WTC11 (cell line): ENCODE measurements at regions not wholly inside any gene's neighbourhood (a gene's known extent, or its start where the extent isn't known, plus 50 kb on each side); places are given as distances from the start of the nearest gene placed in this dataset.

ENCODE experiments used
- ATAC-seq: fragments of 200-7000 bp; cut with Tn5 transposase; 2 replicates; pipeline ENCODE4 v1.10.0; 2021; ENCODE audit warnings: mild to moderate bottlenecking, moderate library complexity
- CTCF ChIA-PET: fragments of 300-600 bp; sonication (Branson Sonifier 250); formaldehyde crosslinking; loops from one replicate; lab custom pipeline; 2021; ENCODE audit warnings: antibody characterized with exemption; lab: Charles Lee
- POLR2A ChIA-PET: fragments of 350-600 bp; sonication (Branson Sonifier 250); formaldehyde crosslinking; loops from one replicate; lab custom pipeline; 2021; ENCODE audit warnings: antibody characterized with exemption; lab: Charles Lee
- DNase-seq: peaks from one replicate; pipeline ENCODE4 v3.0.0; 2021; ENCODE audit warnings: low spot score
- H3K27ac Mint-ChIP-seq: 2 replicates; pipeline ENCODE4 v1.8.0; 2021; ENCODE audit warnings: mixed read lengths
- H3K27me3 Mint-ChIP-seq: 2 replicates; pipeline ENCODE4 v1.8.0; 2021; ENCODE audit warnings: low read depth, mild to moderate bottlenecking, moderate library complexity, mixed read lengths
- H3K36me3 Mint-ChIP-seq: 2 replicates; pipeline ENCODE4 v1.8.0; 2021; ENCODE audit warnings: mixed read lengths
- H3K4me1 Mint-ChIP-seq: 2 replicates; pipeline ENCODE4 v1.8.0; 2022; ENCODE audit warnings: mixed read lengths
- H3K4me3 Mint-ChIP-seq: 2 replicates; pipeline ENCODE4 v1.8.0; 2021; ENCODE audit warnings: mild to moderate bottlenecking, moderate library complexity, mixed read lengths
- H3K9me3 Mint-ChIP-seq: 2 replicates; pipeline ENCODE4 v1.8.0; 2021; ENCODE audit warnings: mixed read lengths
- ATF6 ChIP-seq: sonication (generic); formaldehyde crosslinking; IDR thresholded peaks from 2 replicates; pipeline ENCODE4 v1.8.1; 2023; ENCODE audit warnings: mild to moderate bottlenecking, missing genetic modification reagents
- ELF4 ChIP-seq: sonication (generic); formaldehyde crosslinking; IDR thresholded peaks from 2 replicates; pipeline ENCODE4 v1.8.1; 2022; ENCODE audit warnings: low read depth, mild to moderate bottlenecking, moderate library complexity, missing genetic modification reagents
- IRF2 ChIP-seq: sonication (generic); formaldehyde crosslinking; IDR thresholded peaks from 2 replicates; pipeline ENCODE4 v1.8.0; 2022; ENCODE audit warnings: low read depth, missing genetic modification reagents, borderline replicate concordance
- JUN ChIP-seq: sonication (generic); formaldehyde crosslinking; IDR thresholded peaks from 2 replicates; pipeline ENCODE4 v1.8.0; 2023; ENCODE audit warnings: mild to moderate bottlenecking, missing genetic modification reagents
- OVOL2 ChIP-seq: fragments of 250-450 bp; sonication (Bioruptor Pico); IDR thresholded peaks from 2 replicates; pipeline ENCODE4 v1.9.0; 2021; ENCODE audit warnings: mild to moderate bottlenecking, borderline replicate concordance
- RORB ChIP-seq: fragments of 250-450 bp; sonication (Bioruptor Pico); IDR thresholded peaks from 2 replicates; pipeline ENCODE4 v1.9.0; 2021; ENCODE audit warnings: mild to moderate bottlenecking
- TCF7 ChIP-seq: sonication (generic); formaldehyde crosslinking; IDR thresholded peaks from 2 replicates; pipeline ENCODE4 v1.8.0; 2022; ENCODE audit warnings: mild to moderate bottlenecking, low read depth, missing genetic modification reagents, moderate library complexity
- ZMAT4 ChIP-seq: fragments of 250-450 bp; sonication (Bioruptor Pico); IDR thresholded peaks from 2 replicates; pipeline ENCODE4 v1.9.0; 2021; ENCODE audit warnings: mild to moderate bottlenecking
- ZNF232 ChIP-seq: sonication (generic); formaldehyde crosslinking; IDR thresholded peaks from 2 replicates; pipeline ENCODE4 v1.8.0; 2022; ENCODE audit warnings: mild to moderate bottlenecking, missing genetic modification reagents
- ZNF532 ChIP-seq: fragments of 250-450 bp; sonication (Bioruptor Pico); IDR thresholded peaks from 2 replicates; pipeline ENCODE4 v1.9.0; 2021; ENCODE audit warnings: mild to moderate bottlenecking, borderline replicate concordance
- TF ChIP-seq, protein P1 (sequence below): fragments of 250-450 bp; sonication (Bioruptor Pico); conservative IDR thresholded peaks from 2 replicates; pipeline ENCODE4 v1.9.0; 2021; ENCODE audit warnings: mild to moderate bottlenecking
- TF ChIP-seq, protein P2 (sequence below): fragments of 250-450 bp; sonication (Bioruptor Pico); IDR thresholded peaks from 2 replicates; pipeline ENCODE4 v1.8.0; 2021; ENCODE audit warnings: mild to moderate bottlenecking
- TF ChIP-seq, protein P3 (sequence below): sonication (generic); formaldehyde crosslinking; IDR thresholded peaks from 2 replicates; pipeline ENCODE4 v1.8.1; 2022; ENCODE audit warnings: low read depth, mild to moderate bottlenecking, moderate library complexity, missing genetic modification reagents, borderline replicate concordance
- TF ChIP-seq, protein P4 (sequence below): fragments of 250-450 bp; sonication (Bioruptor Pico); IDR thresholded peaks from 2 replicates; pipeline ENCODE4 v1.9.0; 2021; ENCODE audit warnings: mild to moderate bottlenecking
- TF ChIP-seq, protein P5 (sequence below): sonication (generic); formaldehyde crosslinking; IDR thresholded peaks from 2 replicates; pipeline ENCODE4 v1.8.0; 2023; ENCODE audit warnings: mild to moderate bottlenecking, missing genetic modification reagents
- TF ChIP-seq, protein P6 (sequence below): fragments of 250-450 bp; sonication (Bioruptor Pico); IDR thresholded peaks from 2 replicates; pipeline ENCODE4 v1.9.0; 2021; ENCODE audit warnings: moderate library complexity, mild to moderate bottlenecking, inconsistent platforms, borderline replicate concordance

DNA sequence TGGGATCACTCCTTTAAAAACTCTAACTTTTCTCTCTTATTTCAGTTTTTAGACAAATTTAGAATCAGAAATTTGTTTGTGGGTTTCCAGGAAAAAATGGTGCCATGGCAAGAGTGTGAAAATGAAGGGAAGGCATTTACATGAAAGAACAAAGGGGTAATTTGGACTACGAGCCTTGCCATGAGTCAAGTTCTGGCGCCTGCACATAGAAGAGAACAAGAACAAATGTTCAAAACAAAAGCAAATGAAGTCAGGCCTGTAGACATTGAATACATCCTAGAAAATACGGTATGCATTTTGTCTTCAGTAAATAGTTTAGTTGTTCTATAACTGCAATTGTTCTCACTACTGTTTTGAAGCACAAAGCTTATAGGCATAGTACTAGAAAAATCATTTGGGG is 1390.5 kb downstream of the EFNB2 start:
- Mint-ChIP-seq H3K4me3 (no peak overlapping the region), H3K36me3 (no peaks in the 10 kb centered on the region), H3K27ac (no peak overlapping the region), H3K4me1 (peaks cover 1% of the 10 kb centered on the region; the same call in 1 of the 2 replicates), H3K9me3 (peaks cover under 1% of the 10 kb centered on the region), H3K27me3 (no peaks in the 10 kb centered on the region)
- no peak for ATAC-seq
- TF ChIP-seq ZNF532 (CRISPR knock-in tag) (no peak), IRF2 (no peak), RORB (CRISPR knock-in tag) (no peak), TCF7 (CRISPR knock-in tag) (no peak), ZMAT4 (CRISPR knock-in tag) (no peak), ELF4 (CRISPR knock-in tag) (no peak), JUN (no peak), OVOL2 (CRISPR knock-in tag) (no peak), ATF6 (CRISPR knock-in tag) (no peak), ZNF232 (CRISPR knock-in tag) (no peak)
- TF ChIP-seq, protein P1, sequence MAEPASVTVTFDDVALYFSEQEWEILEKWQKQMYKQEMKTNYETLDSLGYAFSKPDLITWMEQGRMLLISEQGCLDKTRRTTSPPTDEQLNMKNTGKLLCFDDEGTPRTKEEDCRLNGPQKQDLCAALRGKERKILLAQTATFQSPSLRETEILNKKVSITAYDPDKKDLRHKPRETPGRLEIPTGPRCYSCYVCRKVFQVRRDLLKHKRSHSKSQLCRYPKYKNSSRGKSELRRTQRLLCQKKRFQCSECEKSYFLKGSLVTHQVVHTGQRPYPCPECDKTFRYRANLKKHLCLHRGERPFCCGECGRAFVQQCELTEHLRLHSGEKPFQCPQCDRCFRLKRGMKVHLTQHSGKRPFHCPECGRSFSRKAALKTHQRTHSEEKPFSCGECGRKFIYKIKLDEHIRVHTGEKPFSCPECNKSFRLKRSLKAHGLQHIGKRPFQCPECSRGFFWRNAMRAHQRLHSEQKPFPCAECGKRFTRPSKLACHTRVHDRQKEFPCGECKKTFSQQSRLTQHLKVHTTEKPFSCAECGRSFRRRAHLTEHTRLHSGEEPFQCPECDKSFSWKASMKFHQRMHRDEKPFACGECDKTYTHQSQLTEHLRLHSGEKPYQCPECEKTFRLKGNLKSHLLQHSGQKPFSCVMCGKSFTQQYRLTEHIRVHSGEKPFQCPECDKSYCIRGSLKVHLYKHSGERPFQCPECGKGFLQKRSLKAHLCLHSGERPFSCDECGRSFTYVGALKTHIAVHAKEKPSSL (CRISPR knock-in tag) = no peak
- TF ChIP-seq, protein P2, sequence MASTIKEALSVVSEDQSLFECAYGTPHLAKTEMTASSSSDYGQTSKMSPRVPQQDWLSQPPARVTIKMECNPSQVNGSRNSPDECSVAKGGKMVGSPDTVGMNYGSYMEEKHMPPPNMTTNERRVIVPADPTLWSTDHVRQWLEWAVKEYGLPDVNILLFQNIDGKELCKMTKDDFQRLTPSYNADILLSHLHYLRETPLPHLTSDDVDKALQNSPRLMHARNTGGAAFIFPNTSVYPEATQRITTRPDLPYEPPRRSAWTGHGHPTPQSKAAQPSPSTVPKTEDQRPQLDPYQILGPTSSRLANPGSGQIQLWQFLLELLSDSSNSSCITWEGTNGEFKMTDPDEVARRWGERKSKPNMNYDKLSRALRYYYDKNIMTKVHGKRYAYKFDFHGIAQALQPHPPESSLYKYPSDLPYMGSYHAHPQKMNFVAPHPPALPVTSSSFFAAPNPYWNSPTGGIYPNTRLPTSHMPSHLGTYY (CRISPR knock-in tag) = no peak
- TF ChIP-seq, protein P3, sequence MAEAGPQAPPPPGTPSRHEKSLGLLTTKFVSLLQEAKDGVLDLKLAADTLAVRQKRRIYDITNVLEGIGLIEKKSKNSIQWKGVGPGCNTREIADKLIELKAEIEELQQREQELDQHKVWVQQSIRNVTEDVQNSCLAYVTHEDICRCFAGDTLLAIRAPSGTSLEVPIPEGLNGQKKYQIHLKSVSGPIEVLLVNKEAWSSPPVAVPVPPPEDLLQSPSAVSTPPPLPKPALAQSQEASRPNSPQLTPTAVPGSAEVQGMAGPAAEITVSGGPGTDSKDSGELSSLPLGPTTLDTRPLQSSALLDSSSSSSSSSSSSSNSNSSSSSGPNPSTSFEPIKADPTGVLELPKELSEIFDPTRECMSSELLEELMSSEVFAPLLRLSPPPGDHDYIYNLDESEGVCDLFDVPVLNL (CRISPR knock-in tag) = no peak
- TF ChIP-seq, protein P4, sequence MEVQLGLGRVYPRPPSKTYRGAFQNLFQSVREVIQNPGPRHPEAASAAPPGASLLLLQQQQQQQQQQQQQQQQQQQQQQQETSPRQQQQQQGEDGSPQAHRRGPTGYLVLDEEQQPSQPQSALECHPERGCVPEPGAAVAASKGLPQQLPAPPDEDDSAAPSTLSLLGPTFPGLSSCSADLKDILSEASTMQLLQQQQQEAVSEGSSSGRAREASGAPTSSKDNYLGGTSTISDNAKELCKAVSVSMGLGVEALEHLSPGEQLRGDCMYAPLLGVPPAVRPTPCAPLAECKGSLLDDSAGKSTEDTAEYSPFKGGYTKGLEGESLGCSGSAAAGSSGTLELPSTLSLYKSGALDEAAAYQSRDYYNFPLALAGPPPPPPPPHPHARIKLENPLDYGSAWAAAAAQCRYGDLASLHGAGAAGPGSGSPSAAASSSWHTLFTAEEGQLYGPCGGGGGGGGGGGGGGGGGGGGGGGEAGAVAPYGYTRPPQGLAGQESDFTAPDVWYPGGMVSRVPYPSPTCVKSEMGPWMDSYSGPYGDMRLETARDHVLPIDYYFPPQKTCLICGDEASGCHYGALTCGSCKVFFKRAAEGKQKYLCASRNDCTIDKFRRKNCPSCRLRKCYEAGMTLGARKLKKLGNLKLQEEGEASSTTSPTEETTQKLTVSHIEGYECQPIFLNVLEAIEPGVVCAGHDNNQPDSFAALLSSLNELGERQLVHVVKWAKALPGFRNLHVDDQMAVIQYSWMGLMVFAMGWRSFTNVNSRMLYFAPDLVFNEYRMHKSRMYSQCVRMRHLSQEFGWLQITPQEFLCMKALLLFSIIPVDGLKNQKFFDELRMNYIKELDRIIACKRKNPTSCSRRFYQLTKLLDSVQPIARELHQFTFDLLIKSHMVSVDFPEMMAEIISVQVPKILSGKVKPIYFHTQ (CRISPR knock-in tag) = no peak
- TF ChIP-seq, protein P5, sequence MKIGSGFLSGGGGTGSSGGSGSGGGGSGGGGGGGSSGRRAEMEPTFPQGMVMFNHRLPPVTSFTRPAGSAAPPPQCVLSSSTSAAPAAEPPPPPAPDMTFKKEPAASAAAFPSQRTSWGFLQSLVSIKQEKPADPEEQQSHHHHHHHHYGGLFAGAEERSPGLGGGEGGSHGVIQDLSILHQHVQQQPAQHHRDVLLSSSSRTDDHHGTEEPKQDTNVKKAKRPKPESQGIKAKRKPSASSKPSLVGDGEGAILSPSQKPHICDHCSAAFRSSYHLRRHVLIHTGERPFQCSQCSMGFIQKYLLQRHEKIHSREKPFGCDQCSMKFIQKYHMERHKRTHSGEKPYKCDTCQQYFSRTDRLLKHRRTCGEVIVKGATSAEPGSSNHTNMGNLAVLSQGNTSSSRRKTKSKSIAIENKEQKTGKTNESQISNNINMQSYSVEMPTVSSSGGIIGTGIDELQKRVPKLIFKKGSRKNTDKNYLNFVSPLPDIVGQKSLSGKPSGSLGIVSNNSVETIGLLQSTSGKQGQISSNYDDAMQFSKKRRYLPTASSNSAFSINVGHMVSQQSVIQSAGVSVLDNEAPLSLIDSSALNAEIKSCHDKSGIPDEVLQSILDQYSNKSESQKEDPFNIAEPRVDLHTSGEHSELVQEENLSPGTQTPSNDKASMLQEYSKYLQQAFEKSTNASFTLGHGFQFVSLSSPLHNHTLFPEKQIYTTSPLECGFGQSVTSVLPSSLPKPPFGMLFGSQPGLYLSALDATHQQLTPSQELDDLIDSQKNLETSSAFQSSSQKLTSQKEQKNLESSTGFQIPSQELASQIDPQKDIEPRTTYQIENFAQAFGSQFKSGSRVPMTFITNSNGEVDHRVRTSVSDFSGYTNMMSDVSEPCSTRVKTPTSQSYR = no peak
- TF ChIP-seq, protein P6, sequence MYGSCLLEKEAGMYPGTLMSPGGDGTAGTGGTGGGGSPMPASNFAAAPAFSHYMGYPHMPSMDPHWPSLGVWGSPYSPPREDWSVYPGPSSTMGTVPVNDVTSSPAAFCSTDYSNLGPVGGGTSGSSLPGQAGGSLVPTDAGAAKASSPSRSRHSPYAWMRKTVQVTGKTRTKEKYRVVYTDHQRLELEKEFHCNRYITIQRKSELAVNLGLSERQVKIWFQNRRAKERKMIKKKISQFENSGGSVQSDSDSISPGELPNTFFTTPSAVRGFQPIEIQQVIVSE (CRISPR knock-in tag) = no peak
- CTCF ChIA-PET = no interaction called here
- no peak for DNase-seq
- POLR2A ChIA-PET = no interaction called here
